Sigmoid colon (tissue), 4 donors: ENCODE measurements at regions not wholly inside any gene's neighbourhood (a gene's known extent, or its start where the extent isn't known, plus 50 kb on each side); places are given as distances from the start of the nearest gene placed in this dataset.

ENCODE experiments used
- CTCF ChIP-seq, 4 experiments: fragments of 450-650 bp in 3 of 4; fragments of 200-600 bp in 1 of 4; IDR thresholded peaks; one replicate each; pipeline ENCODE4 v1.5.1; 2016 to 2019; ENCODE audit warnings: antibody characterized with exemption in 4 of 4, mild to moderate bottlenecking in 3 of 4, moderate library complexity in 2 of 4
- EP300 ChIP-seq, 4 donors: sonication (generic); formaldehyde crosslinking; IDR thresholded peaks; one replicate each; pipeline ENCODE4 v1.6.1; 2017; ENCODE audit warnings: antibody characterized with exemption in 4 of 4
- POLR2A ChIP-seq, 2 donors: fragments of 450-650 bp; IDR thresholded peaks; one replicate each; pipeline ENCODE4 v1.6.1; 2016; ENCODE audit warnings: antibody characterized with exemption in 2 of 2, mild to moderate bottlenecking in 2 of 2, moderate library complexity in 2 of 2

- TF ChIP-seq CTCF (IDR thresholded peaks at IDR 0.05) (no peak), POLR2A (IDR thresholded peaks at IDR 0.05) (no peak), EP300 (IDR thresholded peaks at IDR 0.05) (no peak)
Observed at GRCh38 chr18:67276638-67277037, 239.9 kb downstream of the DSEL start.
